ENCODE measurements at regions not wholly inside any gene's neighbourhood (a gene's known extent, or its start where the extent isn't known, plus 50 kb on each side); places are given as distances from the start of the nearest gene placed in this dataset.

- TF ChIP-seq, protein P1, sequence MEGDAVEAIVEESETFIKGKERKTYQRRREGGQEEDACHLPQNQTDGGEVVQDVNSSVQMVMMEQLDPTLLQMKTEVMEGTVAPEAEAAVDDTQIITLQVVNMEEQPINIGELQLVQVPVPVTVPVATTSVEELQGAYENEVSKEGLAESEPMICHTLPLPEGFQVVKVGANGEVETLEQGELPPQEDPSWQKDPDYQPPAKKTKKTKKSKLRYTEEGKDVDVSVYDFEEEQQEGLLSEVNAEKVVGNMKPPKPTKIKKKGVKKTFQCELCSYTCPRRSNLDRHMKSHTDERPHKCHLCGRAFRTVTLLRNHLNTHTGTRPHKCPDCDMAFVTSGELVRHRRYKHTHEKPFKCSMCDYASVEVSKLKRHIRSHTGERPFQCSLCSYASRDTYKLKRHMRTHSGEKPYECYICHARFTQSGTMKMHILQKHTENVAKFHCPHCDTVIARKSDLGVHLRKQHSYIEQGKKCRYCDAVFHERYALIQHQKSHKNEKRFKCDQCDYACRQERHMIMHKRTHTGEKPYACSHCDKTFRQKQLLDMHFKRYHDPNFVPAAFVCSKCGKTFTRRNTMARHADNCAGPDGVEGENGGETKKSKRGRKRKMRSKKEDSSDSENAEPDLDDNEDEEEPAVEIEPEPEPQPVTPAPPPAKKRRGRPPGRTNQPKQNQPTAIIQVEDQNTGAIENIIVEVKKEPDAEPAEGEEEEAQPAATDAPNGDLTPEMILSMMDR (IDR thresholded peaks at IDR 0.05): no peak
- no peak for TF ChIP-seq POLR2A (IDR thresholded peaks at IDR 0.05)
Observed at GRCh38 chr4:135601351-135601750, 1399.8 kb upstream of the PABPC4L start.
